ENCODE measurements at regions not wholly inside any gene's neighbourhood (a gene's known extent, or its start where the extent isn't known, plus 50 kb on each side); places are given as distances from the start of the nearest gene placed in this dataset.

GRCh38 chr21:27083144-27083543 is 116.3 kb upstream of the ADAMTS5 start:
- no peak for TF ChIP-seq CTCF (conservative IDR thresholded peaks at IDR 0.05 in 1 of 2, IDR thresholded peaks at IDR 0.05 in 1 of 2; ENCODE audit: extremely low read depth in 1 of 2, insufficient read depth in 1 of 2, low read depth in 1 of 2, low read length in 2 of 2)
- TF ChIP-seq EZH2 (IDR thresholded peaks at IDR 0.05; ENCODE audit: borderline replicate concordance, low read length): no peak
